ENCODE measurements at regions not wholly inside any gene's neighbourhood (a gene's known extent, or its start where the extent isn't known, plus 50 kb on each side); places are given as distances from the start of the nearest gene placed in this dataset.

GRCh38 chr5:158013939-158014338, 155.0 kb upstream of the CLINT1 start:
- no peak for DNase-seq (ENCODE audit: low spot score, unreplicated experiment)
- no peaks in the 10 kb centered on the region for H3K36me3 Mint-ChIP-seq (ENCODE audit: insufficient read depth)
- TF ChIP-seq, protein P1, sequence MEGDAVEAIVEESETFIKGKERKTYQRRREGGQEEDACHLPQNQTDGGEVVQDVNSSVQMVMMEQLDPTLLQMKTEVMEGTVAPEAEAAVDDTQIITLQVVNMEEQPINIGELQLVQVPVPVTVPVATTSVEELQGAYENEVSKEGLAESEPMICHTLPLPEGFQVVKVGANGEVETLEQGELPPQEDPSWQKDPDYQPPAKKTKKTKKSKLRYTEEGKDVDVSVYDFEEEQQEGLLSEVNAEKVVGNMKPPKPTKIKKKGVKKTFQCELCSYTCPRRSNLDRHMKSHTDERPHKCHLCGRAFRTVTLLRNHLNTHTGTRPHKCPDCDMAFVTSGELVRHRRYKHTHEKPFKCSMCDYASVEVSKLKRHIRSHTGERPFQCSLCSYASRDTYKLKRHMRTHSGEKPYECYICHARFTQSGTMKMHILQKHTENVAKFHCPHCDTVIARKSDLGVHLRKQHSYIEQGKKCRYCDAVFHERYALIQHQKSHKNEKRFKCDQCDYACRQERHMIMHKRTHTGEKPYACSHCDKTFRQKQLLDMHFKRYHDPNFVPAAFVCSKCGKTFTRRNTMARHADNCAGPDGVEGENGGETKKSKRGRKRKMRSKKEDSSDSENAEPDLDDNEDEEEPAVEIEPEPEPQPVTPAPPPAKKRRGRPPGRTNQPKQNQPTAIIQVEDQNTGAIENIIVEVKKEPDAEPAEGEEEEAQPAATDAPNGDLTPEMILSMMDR (IDR thresholded peaks at IDR 0.05; ENCODE audit: unreplicated experiment), result peak; percentile 62
- no peaks in the 10 kb centered on the region for H3K9me3 Mint-ChIP-seq (ENCODE audit: low read depth)
- no peak overlapping the region for H3K27ac Mint-ChIP-seq
- no peak overlapping the region for H3K4me3 Mint-ChIP-seq (ENCODE audit: low read depth)
- peaks cover 3% of the 10 kb centered on the region for H3K4me1 Mint-ChIP-seq (ENCODE audit: low read depth)
- no peaks in the 10 kb centered on the region for H3K27me3 Mint-ChIP-seq

- Mint-ChIP-seq H3K27me3 (no peaks in the 10 kb centered on the region), H3K4me3 (ENCODE audit: low read depth) (no peak overlapping the region)
- TF ChIP-seq, protein P1 (IDR thresholded peaks at IDR 0.05; ENCODE audit: unreplicated experiment), result no peak
Measured at GRCh38 chr5:158013303-158013702, 154.4 kb upstream of the CLINT1 start.

DNA sequence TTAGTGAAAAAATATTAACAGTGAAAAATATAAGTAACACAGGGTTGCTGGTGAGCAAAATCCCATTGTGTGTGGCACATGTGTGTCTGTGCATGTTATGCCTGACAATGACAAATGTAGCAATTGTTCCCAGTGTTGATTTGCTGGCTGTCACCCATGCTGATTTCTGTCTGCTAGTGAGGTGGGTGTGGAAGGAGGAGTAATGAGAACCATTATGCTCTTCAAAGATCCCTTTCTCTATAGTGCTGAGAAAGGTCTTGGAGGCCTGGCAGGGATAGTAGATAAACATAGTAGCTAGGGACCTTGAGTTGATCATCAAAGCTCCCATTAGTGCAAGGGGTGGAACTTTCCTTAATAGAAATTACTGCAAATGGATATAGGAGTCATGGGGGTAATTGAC, 152.5 kb upstream of the CLINT1 start:
- no peak overlapping the region for H3K27ac Mint-ChIP-seq
- DNase-seq (ENCODE audit: low spot score, unreplicated experiment), result no peak
- no peaks in the 10 kb centered on the region for H3K9me3 Mint-ChIP-seq (ENCODE audit: low read depth)
- no peaks in the 10 kb centered on the region for H3K4me1 Mint-ChIP-seq (ENCODE audit: low read depth)
- TF ChIP-seq, protein P1 (IDR thresholded peaks at IDR 0.05; ENCODE audit: unreplicated experiment), result no peak
- H3K36me3 Mint-ChIP-seq (ENCODE audit: insufficient read depth), result no peaks in the 10 kb centered on the region
- no peaks in the 10 kb centered on the region for H3K27me3 Mint-ChIP-seq
- H3K4me3 Mint-ChIP-seq (ENCODE audit: low read depth), result no peak overlapping the region

More at GRCh38 chr5:158013303-158013702, 154.4 kb upstream of the CLINT1 start:
- no peaks in the 10 kb centered on the region for H3K9me3 Mint-ChIP-seq (ENCODE audit: low read depth)
- H3K27ac Mint-ChIP-seq, result no peak overlapping the region
- no peaks in the 10 kb centered on the region for H3K36me3 Mint-ChIP-seq (ENCODE audit: insufficient read depth)
- no peak for DNase-seq (ENCODE audit: low spot score, unreplicated experiment)
- peaks cover 3% of the 10 kb centered on the region for H3K4me1 Mint-ChIP-seq (ENCODE audit: low read depth)

DNA sequence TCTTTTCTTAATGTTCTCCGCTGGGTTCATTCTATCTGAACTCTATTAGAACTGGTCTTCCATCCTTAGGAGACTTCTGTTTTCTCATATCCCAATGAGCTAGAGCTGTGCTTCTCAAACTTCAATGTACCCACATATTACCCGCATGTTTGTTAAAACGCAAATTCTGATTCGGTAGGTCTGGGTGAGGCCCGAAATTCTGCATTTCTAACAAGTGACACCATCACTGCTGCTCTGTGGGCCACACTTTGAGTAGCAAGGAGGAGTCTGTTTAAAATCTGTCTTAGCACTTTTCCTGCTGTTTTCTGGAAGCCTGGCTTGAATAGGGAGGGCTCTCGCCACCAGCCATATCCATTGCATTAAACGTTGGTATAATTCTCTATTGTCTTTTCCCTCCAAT, 151.9 kb upstream of the CLINT1 start:
- Mint-ChIP-seq H3K4me3 (ENCODE audit: low read depth) (no peak overlapping the region), H3K4me1 (ENCODE audit: low read depth) (no peaks in the 10 kb centered on the region), H3K27ac (no peak overlapping the region), H3K9me3 (ENCODE audit: low read depth) (no peaks in the 10 kb centered on the region), H3K27me3 (no peaks in the 10 kb centered on the region), H3K36me3 (ENCODE audit: insufficient read depth) (no peaks in the 10 kb centered on the region)
- TF ChIP-seq, protein P1 (IDR thresholded peaks at IDR 0.05; ENCODE audit: unreplicated experiment), result no peak
- DNase-seq (ENCODE audit: low spot score, unreplicated experiment), result no peak

- Mint-ChIP-seq H3K36me3 (ENCODE audit: insufficient read depth) (peaks cover 2% of the 10 kb centered on the region), H3K27ac (no peak overlapping the region), H3K27me3 (no peaks in the 10 kb centered on the region), H3K9me3 (ENCODE audit: low read depth) (peaks cover 8% of the 10 kb centered on the region), H3K4me3 (ENCODE audit: low read depth) (no peak overlapping the region), H3K4me1 (ENCODE audit: low read depth) (no peaks in the 10 kb centered on the region)
- DNase-seq (ENCODE audit: low spot score, unreplicated experiment), result no peak
- TF ChIP-seq, protein P1 (IDR thresholded peaks at IDR 0.05; ENCODE audit: unreplicated experiment), result no peak
Measured at GRCh38 chr5:158007336-158007735, 148.4 kb upstream of the CLINT1 start.
